Neuron (in vitro differentiated cells): ENCODE measurements at regions not wholly inside any gene's neighbourhood (a gene's known extent, or its start where the extent isn't known, plus 50 kb on each side); places are given as distances from the start of the nearest gene placed in this dataset.

Source experiments
- H2AFZ ChIP-seq: one replicate; pipeline ENCODE4 v1.6.1; 2013; ENCODE audit warnings: low read depth, mild to moderate bottlenecking, inconsistent platforms, low read length, moderate library complexity
- H3K27me3 ChIP-seq: one replicate; pipeline ENCODE4 v1.6.1; 2013; ENCODE audit warnings: low read length; ENCODE audit not compliant: insufficient read depth
- H3K36me3 ChIP-seq: one replicate; pipeline ENCODE4 v1.6.1; 2013; ENCODE audit warnings: low read length; ENCODE audit not compliant: insufficient read depth
- H3K4me1 ChIP-seq: one replicate; pipeline ENCODE4 v1.6.1; 2013; ENCODE audit warnings: low read length; ENCODE audit not compliant: insufficient read depth
- H3K4me3 ChIP-seq: 2 replicates; pipeline ENCODE4 v1.5.1; 2013; ENCODE audit warnings: mild to moderate bottlenecking, low read length, moderate library complexity
- H3K9me3 ChIP-seq: one replicate; pipeline ENCODE4 v1.6.1; 2013; ENCODE audit warnings: low read length

DNA sequence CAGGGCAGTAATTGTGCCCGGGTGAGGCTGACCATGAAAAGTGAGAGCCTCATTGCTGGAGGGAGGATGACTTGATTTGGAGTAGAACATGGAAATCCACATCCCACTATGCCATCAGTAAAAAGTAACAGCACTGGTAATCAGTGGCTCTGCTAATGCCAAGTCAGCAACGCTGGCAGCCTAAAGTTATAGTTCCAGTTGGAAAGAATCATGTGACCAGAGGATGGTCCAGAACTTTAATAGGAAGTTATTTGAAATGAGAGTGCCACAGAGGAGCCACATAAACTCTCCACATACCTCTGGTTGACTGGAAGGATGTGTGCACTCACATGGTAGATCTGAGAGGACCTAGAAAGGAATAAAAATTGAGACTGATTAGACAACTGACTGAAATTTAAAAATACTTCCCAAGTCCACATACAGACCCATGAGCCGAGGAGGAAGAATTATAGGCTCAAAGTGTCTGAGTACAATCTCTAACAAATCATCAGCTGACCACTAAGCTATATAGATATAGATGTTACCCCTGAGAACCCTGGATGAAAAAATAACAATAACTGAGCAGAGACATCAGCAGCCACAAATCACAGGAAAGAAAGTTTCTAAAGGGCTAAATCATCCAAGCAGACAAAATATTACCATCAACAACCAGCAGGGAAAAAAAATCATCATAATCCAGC is 346.8 kb downstream of the STK39 start:
- Histone ChIP-seq H3K36me3 (no peaks in the 10 kb centered on the region), H3K4me3 (no peak overlapping the region), H3K9me3 (no peaks in the 10 kb centered on the region), H2AFZ (no peak overlapping the region), H3K4me1 (peaks cover 4% of the 10 kb centered on the region), H3K27me3 (no peaks in the 10 kb centered on the region)

DNA sequence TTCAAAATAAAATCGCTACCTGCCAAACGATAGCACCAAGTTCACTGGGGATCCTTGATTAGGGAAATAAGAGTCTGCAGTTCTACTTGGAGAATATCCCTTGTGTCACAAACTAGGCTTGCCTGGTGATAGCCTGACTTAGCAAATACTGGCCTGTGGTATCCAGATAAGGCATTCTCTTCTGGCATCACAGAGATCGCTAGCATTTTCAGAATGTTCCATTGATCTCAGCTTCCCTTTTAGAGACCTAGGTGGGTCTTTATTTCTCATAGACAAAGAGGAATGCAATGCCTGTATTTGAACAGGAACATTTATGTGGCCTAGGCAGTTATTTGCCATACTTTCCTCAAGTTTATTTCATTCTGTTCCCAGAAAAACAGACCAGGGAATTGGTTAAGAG is 349.1 kb downstream of the STK39 start:
- no peak overlapping the region for H3K4me3 ChIP-seq
- H3K27me3 ChIP-seq = no peaks in the 10 kb centered on the region
- no peaks in the 10 kb centered on the region for H3K36me3 ChIP-seq
- H3K9me3 ChIP-seq = peaks cover 2% of the 10 kb centered on the region
- no peak overlapping the region for H2AFZ ChIP-seq
- peaks cover 4% of the 10 kb centered on the region for H3K4me1 ChIP-seq

DNA sequence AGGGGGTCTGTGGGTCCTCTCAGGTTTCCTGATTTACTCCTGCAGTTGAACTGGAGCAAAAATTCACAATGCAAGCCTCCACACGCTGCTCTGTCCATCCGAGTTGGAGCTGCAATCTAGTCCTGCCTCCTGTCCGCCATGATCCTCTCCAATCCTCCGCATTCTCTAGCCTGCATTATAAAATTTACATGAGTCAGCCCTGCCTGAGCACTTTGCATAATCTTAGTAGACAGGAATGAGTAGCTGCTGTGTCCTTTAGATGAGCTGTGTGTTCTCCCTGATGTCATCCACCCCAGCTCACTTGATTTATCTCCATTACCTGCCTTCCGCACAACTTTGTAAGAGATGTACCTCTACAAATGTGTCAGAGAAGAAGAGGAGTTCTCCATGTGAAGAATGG is 355.6 kb downstream of the STK39 start:
- Histone ChIP-seq H2AFZ (no peak overlapping the region), H3K4me1 (no peaks in the 10 kb centered on the region), H3K27me3 (no peaks in the 10 kb centered on the region), H3K4me3 (no peak overlapping the region), H3K9me3 (peaks cover 4% of the 10 kb centered on the region), H3K36me3 (no peaks in the 10 kb centered on the region)

DNA sequence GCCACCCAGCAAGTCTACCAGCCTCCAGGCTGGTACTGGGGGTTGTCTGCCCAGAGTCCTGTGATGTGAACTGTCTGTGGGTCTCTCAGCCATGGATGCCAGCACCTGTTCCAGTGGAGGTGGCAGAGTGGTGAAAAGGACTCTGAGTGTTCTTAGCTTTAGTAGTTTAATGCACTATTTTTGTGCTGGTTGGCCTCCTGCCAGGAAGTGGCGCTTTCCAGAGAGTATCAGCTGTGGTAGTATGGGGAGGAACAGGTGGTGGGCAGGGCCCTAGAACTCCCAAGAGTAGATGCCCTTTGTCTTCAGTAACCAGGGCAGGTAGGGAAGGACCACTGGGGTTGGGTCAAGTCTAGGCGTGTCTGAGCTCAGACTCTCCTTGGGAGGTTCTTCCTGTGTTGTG is 356.7 kb downstream of the STK39 start:
- H3K27me3 ChIP-seq = no peaks in the 10 kb centered on the region
- H3K4me1 ChIP-seq = no peaks in the 10 kb centered on the region
- no peaks in the 10 kb centered on the region for H3K36me3 ChIP-seq
- H3K4me3 ChIP-seq = no peak overlapping the region
- no peak overlapping the region for H2AFZ ChIP-seq
- H3K9me3 ChIP-seq = peaks cover 4% of the 10 kb centered on the region

DNA sequence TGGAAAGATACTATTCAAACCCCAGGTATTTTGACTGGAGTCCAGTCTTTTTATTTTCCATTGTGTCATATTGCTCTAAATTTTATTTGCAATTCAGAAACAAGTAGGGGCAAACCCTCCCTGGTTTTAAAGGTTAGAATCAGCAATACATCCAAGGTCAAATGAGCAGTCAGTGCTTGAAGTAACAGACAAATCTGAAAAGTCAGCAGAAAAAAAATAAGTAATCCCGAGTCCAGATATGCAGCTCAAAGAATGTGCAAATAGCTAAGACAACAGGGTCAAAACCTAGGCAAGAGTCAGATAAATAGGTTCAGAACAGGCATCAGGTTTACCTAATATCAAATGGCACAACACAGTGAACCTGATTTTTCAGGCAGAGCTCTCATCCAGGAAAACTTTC is 367.0 kb downstream of the STK39 start:
- no peak overlapping the region for H2AFZ ChIP-seq
- no peak overlapping the region for H3K4me3 ChIP-seq
- no peaks in the 10 kb centered on the region for H3K9me3 ChIP-seq
- no peaks in the 10 kb centered on the region for H3K27me3 ChIP-seq
- no peaks in the 10 kb centered on the region for H3K36me3 ChIP-seq
- H3K4me1 ChIP-seq = no peaks in the 10 kb centered on the region

DNA sequence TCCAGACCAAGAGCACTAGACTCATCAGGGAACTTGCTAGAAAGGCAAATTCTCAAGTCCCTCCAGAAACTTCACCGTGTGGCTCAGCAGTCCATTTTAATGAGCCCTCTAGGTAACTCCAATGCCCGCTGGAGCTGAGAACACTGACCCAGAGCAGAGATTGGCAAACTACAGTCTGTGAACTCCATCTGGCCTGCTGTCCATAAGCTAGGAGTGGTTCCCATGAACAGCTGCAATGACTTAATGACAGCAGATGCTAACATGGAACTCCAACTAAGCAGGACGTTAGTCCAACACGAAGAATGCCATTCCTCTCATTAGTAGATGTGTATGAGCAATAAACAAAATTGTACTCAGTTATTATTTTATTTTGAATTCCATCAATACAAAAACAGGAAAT is 371.9 kb downstream of the STK39 start:
- H3K4me1 ChIP-seq = no peaks in the 10 kb centered on the region
- H3K27me3 ChIP-seq = no peaks in the 10 kb centered on the region
- no peaks in the 10 kb centered on the region for H3K9me3 ChIP-seq
- H3K4me3 ChIP-seq = no peak overlapping the region
- H3K36me3 ChIP-seq = no peaks in the 10 kb centered on the region
- no peak overlapping the region for H2AFZ ChIP-seq

DNA sequence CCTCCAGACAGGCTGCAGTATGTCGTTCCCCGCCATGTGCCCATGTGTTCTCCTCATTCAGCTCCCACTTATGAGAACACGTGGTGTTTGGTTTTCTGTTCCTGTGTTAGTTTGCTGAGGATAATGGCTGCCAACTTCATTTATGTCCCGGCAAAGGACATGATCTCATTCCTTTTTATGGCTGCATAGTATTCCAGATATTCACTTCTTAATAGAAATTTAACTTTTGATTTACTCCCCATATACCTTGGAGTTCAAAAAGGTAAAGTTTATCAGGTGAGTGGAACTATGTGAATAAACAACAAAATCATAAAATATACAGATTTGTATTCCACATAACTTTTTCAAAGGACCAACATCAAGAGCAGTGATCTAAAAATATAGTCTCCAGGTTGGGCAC is 372.6 kb downstream of the STK39 start:
- Histone ChIP-seq H3K36me3 (no peaks in the 10 kb centered on the region), H3K4me1 (no peaks in the 10 kb centered on the region), H2AFZ (no peak overlapping the region), H3K9me3 (no peaks in the 10 kb centered on the region), H3K4me3 (no peak overlapping the region), H3K27me3 (no peaks in the 10 kb centered on the region)

DNA sequence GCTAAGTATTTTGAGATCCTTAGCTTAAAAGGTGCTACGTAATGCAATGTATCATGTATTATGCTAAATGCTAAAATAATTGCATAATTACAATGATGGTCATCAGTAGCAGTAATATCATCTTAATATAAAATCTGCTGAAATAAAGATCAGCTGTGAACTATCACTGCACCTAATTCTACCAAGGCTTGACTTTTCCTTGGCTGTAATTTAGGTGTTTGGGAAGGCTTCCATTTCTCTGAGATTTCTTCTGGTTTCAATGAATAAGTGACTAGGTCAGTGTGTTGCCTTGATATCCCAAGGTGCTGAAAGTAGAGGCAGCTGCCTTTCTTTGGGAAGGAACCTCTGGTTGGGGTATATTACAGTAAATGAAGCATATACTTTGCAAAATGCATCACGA is 376.1 kb downstream of the STK39 start:
- H3K9me3 ChIP-seq = no peaks in the 10 kb centered on the region
- H2AFZ ChIP-seq = no peak overlapping the region

DNA sequence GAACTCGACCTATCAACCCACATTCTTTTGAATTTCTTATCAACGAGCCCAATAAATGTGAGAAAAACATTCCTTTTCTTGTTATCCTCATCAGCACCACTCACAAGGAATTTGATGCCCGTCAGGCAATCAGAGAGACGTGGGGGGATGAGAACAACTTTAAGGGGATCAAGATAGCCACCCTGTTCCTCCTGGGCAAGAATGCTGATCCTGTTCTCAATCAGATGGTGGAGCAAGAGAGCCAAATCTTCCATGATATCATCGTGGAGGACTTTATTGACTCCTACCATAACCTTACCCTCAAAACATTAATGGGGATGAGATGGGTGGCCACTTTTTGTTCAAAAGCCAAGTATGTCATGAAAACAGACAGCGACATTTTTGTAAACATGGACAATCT is 378.2 kb downstream of the STK39 start:
- no peaks in the 10 kb centered on the region for H3K9me3 ChIP-seq
- no peak overlapping the region for H2AFZ ChIP-seq
- no peak overlapping the region for H3K4me3 ChIP-seq
- H3K4me1 ChIP-seq = no peaks in the 10 kb centered on the region
- no peaks in the 10 kb centered on the region for H3K36me3 ChIP-seq
- no peaks in the 10 kb centered on the region for H3K27me3 ChIP-seq

More for the DNA sequence above, 376.1 kb downstream of the STK39 start:
- no peaks in the 10 kb centered on the region for H3K4me1 ChIP-seq
- no peaks in the 10 kb centered on the region for H3K27me3 ChIP-seq
- no peak overlapping the region for H3K4me3 ChIP-seq
- no peaks in the 10 kb centered on the region for H3K36me3 ChIP-seq

DNA sequence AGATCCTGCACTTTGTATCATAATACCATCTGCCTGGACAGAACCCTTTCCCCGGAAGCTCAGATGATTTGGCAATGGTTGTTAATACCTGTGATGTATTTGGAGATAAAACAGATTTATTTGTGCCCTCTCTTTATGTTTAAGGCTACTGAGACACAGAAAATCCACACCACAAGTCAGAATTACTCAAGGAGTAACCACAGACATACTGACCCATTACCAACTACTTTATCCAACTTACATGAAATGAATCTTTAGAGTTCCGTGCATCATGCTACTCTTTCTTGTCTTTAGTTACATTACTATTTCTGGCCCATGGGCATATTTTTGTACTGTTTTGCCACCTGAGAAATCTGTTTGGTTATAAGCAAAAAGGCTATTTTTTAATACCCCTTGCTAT is 384.0 kb downstream of the STK39 start:
- Histone ChIP-seq H3K4me3 (no peak overlapping the region), H3K36me3 (no peaks in the 10 kb centered on the region), H3K9me3 (no peaks in the 10 kb centered on the region), H3K4me1 (no peaks in the 10 kb centered on the region), H3K27me3 (no peaks in the 10 kb centered on the region), H2AFZ (no peak overlapping the region)

DNA sequence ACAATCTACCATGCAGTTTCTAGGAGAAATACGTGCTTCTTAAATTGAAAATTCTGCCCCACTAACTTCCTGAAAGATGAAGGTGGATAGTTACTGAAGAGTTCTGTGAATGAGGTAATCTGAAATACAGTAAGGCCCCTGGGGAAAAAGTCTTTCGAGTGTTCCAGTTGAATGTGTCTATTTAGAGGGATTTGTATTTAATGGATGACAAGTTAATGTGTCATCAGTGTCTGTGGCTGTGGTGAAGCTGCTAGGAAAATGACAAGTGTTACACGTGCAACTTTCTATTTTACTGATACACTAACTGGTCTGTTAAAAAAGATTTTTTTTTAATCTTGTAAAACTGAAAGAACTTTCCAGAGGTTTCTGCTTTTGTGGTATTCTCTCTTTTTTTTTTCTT is 384.6 kb downstream of the STK39 start:
- no peaks in the 10 kb centered on the region for H3K4me1 ChIP-seq

DNA sequence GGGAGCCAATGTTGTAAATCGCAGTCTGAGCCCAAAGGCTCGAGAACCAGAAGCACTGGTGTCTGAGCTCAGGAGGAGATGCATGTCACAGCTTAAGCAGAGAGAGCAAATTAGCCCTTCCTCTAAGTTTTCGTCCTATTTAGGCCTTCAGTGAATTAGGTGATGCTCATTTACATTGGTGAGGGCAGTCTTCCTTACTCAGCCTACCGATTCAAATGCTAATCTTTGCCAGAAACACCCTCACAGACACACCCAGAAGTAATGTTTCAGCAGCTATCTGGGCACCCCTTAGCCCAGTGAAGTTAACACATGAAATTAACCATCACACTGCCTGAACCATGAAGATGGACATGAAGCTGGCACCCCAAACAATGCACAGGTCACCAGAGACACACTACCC is 385.1 kb downstream of the STK39 start:
- H3K36me3 ChIP-seq = no peaks in the 10 kb centered on the region
- H2AFZ ChIP-seq = no peak overlapping the region
- no peaks in the 10 kb centered on the region for H3K9me3 ChIP-seq
- H3K4me1 ChIP-seq = no peaks in the 10 kb centered on the region
- no peak overlapping the region for H3K4me3 ChIP-seq
- H3K27me3 ChIP-seq = no peaks in the 10 kb centered on the region

More for the DNA sequence above, 384.6 kb downstream of the STK39 start:
- Histone ChIP-seq H3K9me3 (no peaks in the 10 kb centered on the region), H3K36me3 (no peaks in the 10 kb centered on the region), H2AFZ (no peak overlapping the region), H3K4me3 (no peak overlapping the region), H3K27me3 (no peaks in the 10 kb centered on the region)

DNA sequence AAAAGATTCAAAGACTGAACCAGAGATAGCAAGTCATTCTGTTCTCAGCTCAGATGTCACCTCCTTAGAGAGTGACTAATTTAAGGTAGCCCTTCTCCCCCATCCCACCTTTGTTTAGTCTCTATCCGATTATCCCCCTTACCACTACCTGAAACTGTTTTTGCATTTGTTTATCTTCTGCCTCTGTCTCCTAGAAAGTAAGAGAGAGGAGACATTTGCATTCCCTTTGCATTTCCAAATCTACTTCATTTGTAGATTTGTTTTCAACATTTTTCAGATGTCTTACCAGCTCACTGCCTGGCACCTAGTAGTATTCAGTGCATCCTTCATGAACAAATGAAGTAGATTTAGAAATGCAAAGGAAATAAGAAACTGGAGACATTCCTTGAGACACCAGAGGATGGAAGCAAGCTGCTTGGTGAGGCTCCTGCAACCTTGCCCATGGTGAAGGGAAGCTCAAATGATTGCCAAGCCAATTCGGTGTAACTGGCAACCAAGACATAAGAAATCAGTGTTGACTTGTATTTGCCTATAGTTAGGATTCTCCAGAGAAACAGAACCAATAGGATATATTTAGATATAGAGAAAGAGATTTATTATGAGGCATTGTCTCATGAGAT is 385.7 kb downstream of the STK39 start:
- no peak overlapping the region for H3K4me3 ChIP-seq
- no peaks in the 10 kb centered on the region for H3K27me3 ChIP-seq
- H3K9me3 ChIP-seq = no peaks in the 10 kb centered on the region
- H3K36me3 ChIP-seq = no peaks in the 10 kb centered on the region
- no peak overlapping the region for H2AFZ ChIP-seq
- no peaks in the 10 kb centered on the region for H3K4me1 ChIP-seq

DNA sequence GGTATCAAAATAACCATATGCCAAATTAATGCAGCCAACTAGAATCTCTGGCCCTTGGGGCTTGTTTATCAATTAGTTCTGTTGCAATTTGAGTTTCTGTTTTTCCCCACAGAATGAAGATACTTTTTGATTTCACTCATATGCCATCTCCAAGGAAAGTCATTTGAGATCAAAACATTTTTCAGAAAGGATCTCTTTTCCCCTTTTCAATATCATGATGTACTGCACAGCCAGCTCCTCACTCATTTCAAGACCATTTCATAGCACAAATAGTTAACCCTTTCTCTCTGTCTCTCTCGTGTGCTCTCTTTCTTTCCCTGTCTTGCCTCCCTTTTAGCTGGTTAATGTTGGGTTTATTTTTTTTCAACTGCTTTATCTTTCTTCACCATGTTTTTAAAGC is 387.3 kb downstream of the STK39 start:
- Histone ChIP-seq H3K4me3 (no peak overlapping the region), H3K9me3 (no peaks in the 10 kb centered on the region), H3K27me3 (no peaks in the 10 kb centered on the region), H3K36me3 (no peaks in the 10 kb centered on the region), H3K4me1 (no peaks in the 10 kb centered on the region), H2AFZ (no peak overlapping the region)
